ENCODE measurements at regions not wholly inside any gene's neighbourhood (a gene's known extent, or its start where the extent isn't known, plus 50 kb on each side); places are given as distances from the start of the nearest gene placed in this dataset.

- DNase-seq = no peak
- H2AFZ ChIP-seq = no peak overlapping the region
- H3K79me2 ChIP-seq (ENCODE audit: insufficient read depth) = no peaks in the 10 kb centered on the region
- H3K4me2 ChIP-seq (ENCODE audit: unreplicated experiment) = no peak overlapping the region
- no peaks in the 10 kb centered on the region for H3K9me2 ChIP-seq (ENCODE audit: insufficient read depth)
- no peaks in the 10 kb centered on the region for H3K4me1 ChIP-seq (ENCODE audit: insufficient read depth)
- H3K36me3 ChIP-seq (ENCODE audit: low read depth) = no peaks in the 10 kb centered on the region
- no peaks in the 10 kb centered on the region for H4K20me1 ChIP-seq (ENCODE audit: insufficient read depth)
- H3K4me3 ChIP-seq = no peak overlapping the region
- H3K27me3 ChIP-seq (replicated peaks; ENCODE audit: insufficient read depth) = no peaks in the 10 kb centered on the region
- no peak overlapping the region for H3K9ac ChIP-seq
- H3F3A ChIP-seq (ENCODE audit: insufficient read depth) = no peaks in the 10 kb centered on the region
- no peaks in the 10 kb centered on the region for H3K9me3 ChIP-seq (ENCODE audit: low read depth)
- in situ Hi-C loops (cut with MboI) = no loop called here
- no peak overlapping the region for H3K27ac ChIP-seq
- 79 to 84% methylated on average over 7 of the region's 7 CpGs for WGBS, 2 experiments (ENCODE audit: low coverage in 1 of 2, low lambda C conversion rate in 2 of 2, missing lambda C conversion rate in 2 of 2)
- no peak for TF ChIP-seq EZH2 (IDR thresholded peaks at IDR 0.05; ENCODE audit: insufficient read depth, poor library complexity, severe bottlenecking)
- TF ChIP-seq EZH2phosphoT487 (IDR thresholded peaks at IDR 0.05; ENCODE audit: insufficient read depth, low read depth) = no peak
Measured at GRCh38 chr9:78756813-78757510, 460.0 kb downstream of the PSAT1 start.

DNA sequence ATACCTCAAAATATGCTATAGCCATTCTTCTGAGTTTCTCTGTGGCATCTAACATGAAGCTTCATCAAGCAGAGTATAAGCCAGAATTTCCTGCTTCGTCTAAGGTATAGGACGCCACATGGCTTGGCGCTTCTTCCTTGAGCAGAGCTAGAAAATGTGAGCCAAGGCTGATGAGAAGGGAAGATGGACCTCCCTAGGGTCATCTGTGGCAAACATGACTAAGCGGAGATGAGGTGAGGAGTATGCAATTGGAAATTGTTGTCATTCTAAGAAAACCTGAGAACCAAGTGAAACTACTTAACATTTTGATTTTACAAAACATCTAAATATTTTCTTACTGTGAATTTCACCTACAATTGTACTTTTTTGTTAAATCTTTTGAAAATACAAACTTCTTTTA, 466.5 kb downstream of the PSAT1 start:
- H3K4me2 ChIP-seq (ENCODE audit: unreplicated experiment) = no peak overlapping the region

DNA sequence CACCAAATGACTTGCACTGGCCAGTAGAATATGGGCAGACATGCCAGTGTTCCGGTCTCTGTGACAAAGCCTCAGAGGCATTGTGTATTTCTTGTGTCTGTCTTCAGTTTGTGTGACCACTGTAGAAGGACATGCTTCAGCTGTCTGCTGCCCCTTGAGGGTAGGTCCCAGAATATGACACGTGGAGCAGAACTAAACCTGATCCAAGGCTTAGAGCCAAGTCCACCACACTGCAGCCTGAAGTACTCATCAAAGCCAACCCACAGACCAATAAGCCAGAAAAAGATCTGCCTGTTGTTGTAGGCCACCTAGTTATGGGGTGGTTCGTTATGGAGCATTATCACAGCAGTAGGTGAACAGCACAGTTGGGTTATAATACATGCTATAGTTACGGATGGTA, 468.9 kb downstream of the PSAT1 start:
- H3K4me3 ChIP-seq = no peak overlapping the region
- no peak for DNase-seq
- H3K4me2 ChIP-seq (ENCODE audit: unreplicated experiment) = no peak overlapping the region
- no peak overlapping the region for H3K27ac ChIP-seq
- TF ChIP-seq EZH2phosphoT487 (IDR thresholded peaks at IDR 0.05; ENCODE audit: insufficient read depth, low read depth) (no peak), EZH2 (IDR thresholded peaks at IDR 0.05; ENCODE audit: insufficient read depth, poor library complexity, severe bottlenecking) (no peak)
- no peaks in the 10 kb centered on the region for H4K20me1 ChIP-seq (ENCODE audit: insufficient read depth)
- 53 to 70% methylated on average over 4 of the region's 4 CpGs for WGBS, 2 experiments (ENCODE audit: low coverage in 1 of 2, low lambda C conversion rate in 2 of 2, missing lambda C conversion rate in 2 of 2)
- H3F3A ChIP-seq (ENCODE audit: insufficient read depth) = no peaks in the 10 kb centered on the region; the same call in 1 of the 2 replicates
- H3K9ac ChIP-seq = no peak overlapping the region
- H2AFZ ChIP-seq = no peak overlapping the region
- peaks cover 3% of the 10 kb centered on the region; the same call in 1 of the 2 replicates for H3K9me2 ChIP-seq (ENCODE audit: insufficient read depth)
- no peaks in the 10 kb centered on the region for H3K27me3 ChIP-seq (replicated peaks; ENCODE audit: insufficient read depth)
- in situ Hi-C loops (cut with MboI) = no loop called here
- H3K9me3 ChIP-seq (ENCODE audit: low read depth) = no peaks in the 10 kb centered on the region
- no peaks in the 10 kb centered on the region for H3K79me2 ChIP-seq (ENCODE audit: insufficient read depth)
- no peaks in the 10 kb centered on the region for H3K36me3 ChIP-seq (ENCODE audit: low read depth)
- H3K4me1 ChIP-seq (ENCODE audit: insufficient read depth) = 0 out of 2 replicates have a peak, but pooled peaks cover 3% of the 10 kb centered on the region

More for the DNA sequence above, 466.5 kb downstream of the PSAT1 start:
- H3K9ac ChIP-seq = no peak overlapping the region
- no peaks in the 10 kb centered on the region for H3K36me3 ChIP-seq (ENCODE audit: low read depth)
- no peak for DNase-seq
- H3K79me2 ChIP-seq (ENCODE audit: insufficient read depth) = no peaks in the 10 kb centered on the region
- no peak overlapping the region for H2AFZ ChIP-seq
- no peaks in the 10 kb centered on the region for H3K4me1 ChIP-seq (ENCODE audit: insufficient read depth)
- H4K20me1 ChIP-seq (ENCODE audit: insufficient read depth) = no peaks in the 10 kb centered on the region
- no peak overlapping the region for H3K4me3 ChIP-seq
- 89 to 95% methylated on average over 4 of the region's 4 CpGs for WGBS, 2 experiments (ENCODE audit: low coverage in 1 of 2, low lambda C conversion rate in 2 of 2, missing lambda C conversion rate in 2 of 2)
- no peak overlapping the region for H3K27ac ChIP-seq
- no peak for TF ChIP-seq EZH2 (IDR thresholded peaks at IDR 0.05; ENCODE audit: insufficient read depth, poor library complexity, severe bottlenecking)
- no peak for TF ChIP-seq EZH2phosphoT487 (IDR thresholded peaks at IDR 0.05; ENCODE audit: insufficient read depth, low read depth)
- no peaks in the 10 kb centered on the region for H3K9me3 ChIP-seq (ENCODE audit: low read depth)
- H3K9me2 ChIP-seq (ENCODE audit: insufficient read depth) = peaks cover 3% of the 10 kb centered on the region; the same call in 1 of the 2 replicates
- H3F3A ChIP-seq (ENCODE audit: insufficient read depth) = no peaks in the 10 kb centered on the region
- in situ Hi-C loops (cut with MboI) = no loop called here
- no peaks in the 10 kb centered on the region for H3K27me3 ChIP-seq (replicated peaks; ENCODE audit: insufficient read depth)

DNA sequence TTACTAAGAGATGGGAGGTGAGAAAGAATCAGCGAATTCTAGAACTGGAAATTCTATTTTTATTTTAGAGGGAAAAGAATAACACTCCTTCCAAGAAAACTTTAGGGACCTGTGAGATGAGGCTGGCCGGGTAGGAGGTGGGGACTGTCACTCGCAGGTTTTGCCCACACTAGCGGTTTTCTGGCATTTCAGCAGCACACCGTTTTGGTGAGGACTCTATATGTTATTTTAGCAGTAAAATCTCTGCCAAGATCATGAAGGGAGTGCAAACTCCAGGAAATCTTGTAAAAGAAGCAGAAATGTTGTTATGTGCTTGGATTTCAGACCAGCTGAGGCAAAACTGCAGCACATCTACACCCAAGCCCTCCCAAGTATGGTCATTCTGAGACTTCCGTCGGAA, 470.6 kb downstream of the PSAT1 start:
- peak overlapping the region; percentile 25; the same call in 1 of the 2 replicates for H2AFZ ChIP-seq

More for the DNA sequence above, 470.6 kb downstream of the PSAT1 start:
- H3K4me1 ChIP-seq (ENCODE audit: insufficient read depth) = 0 out of 2 replicates have a peak, but pooled peaks cover 3% of the 10 kb centered on the region
- H4K20me1 ChIP-seq (ENCODE audit: insufficient read depth) = no peaks in the 10 kb centered on the region
- H3K27ac ChIP-seq = no peak overlapping the region
- H3K36me3 ChIP-seq (ENCODE audit: low read depth) = no peaks in the 10 kb centered on the region
- in situ Hi-C loops (cut with MboI) = no loop called here
- DNase-seq = no peak
- H3K4me3 ChIP-seq = no peak overlapping the region
- TF ChIP-seq EZH2phosphoT487 (IDR thresholded peaks at IDR 0.05; ENCODE audit: insufficient read depth, low read depth) (no peak), EZH2 (IDR thresholded peaks at IDR 0.05; ENCODE audit: insufficient read depth, poor library complexity, severe bottlenecking) (no peak)
- no peak overlapping the region for H3K9ac ChIP-seq
- 56 to 58% methylated on average over 7 of the region's 7 CpGs for WGBS, 2 experiments (ENCODE audit: low coverage in 1 of 2, low lambda C conversion rate in 2 of 2, missing lambda C conversion rate in 2 of 2)
- peaks cover 3% of the 10 kb centered on the region; the same call in 1 of the 2 replicates for H3K9me2 ChIP-seq (ENCODE audit: insufficient read depth)
- no peaks in the 10 kb centered on the region; the same call in 1 of the 2 replicates for H3F3A ChIP-seq (ENCODE audit: insufficient read depth)
- no peaks in the 10 kb centered on the region for H3K79me2 ChIP-seq (ENCODE audit: insufficient read depth)
- no peaks in the 10 kb centered on the region for H3K9me3 ChIP-seq (ENCODE audit: low read depth)
- H3K4me2 ChIP-seq (ENCODE audit: unreplicated experiment) = no peak overlapping the region
- H3K27me3 ChIP-seq (replicated peaks; ENCODE audit: insufficient read depth) = no peaks in the 10 kb centered on the region

All from GM23248 (cell line).